NCI-H226 (cell line): ENCODE measurements at regions not wholly inside any gene's neighbourhood (a gene's known extent, or its start where the extent isn't known, plus 50 kb on each side); places are given as distances from the start of the nearest gene placed in this dataset.
"Not testable (repeated sequence)": the region's sequence is repeated elsewhere in the genome, so short reads cannot be mapped to it uniquely, and the experiment has no call there.

ENCODE experiments used
- DNase-seq: peaks from one replicate; pipeline ENCODE4 v3.0.0-alpha.2; 2015

DNA sequence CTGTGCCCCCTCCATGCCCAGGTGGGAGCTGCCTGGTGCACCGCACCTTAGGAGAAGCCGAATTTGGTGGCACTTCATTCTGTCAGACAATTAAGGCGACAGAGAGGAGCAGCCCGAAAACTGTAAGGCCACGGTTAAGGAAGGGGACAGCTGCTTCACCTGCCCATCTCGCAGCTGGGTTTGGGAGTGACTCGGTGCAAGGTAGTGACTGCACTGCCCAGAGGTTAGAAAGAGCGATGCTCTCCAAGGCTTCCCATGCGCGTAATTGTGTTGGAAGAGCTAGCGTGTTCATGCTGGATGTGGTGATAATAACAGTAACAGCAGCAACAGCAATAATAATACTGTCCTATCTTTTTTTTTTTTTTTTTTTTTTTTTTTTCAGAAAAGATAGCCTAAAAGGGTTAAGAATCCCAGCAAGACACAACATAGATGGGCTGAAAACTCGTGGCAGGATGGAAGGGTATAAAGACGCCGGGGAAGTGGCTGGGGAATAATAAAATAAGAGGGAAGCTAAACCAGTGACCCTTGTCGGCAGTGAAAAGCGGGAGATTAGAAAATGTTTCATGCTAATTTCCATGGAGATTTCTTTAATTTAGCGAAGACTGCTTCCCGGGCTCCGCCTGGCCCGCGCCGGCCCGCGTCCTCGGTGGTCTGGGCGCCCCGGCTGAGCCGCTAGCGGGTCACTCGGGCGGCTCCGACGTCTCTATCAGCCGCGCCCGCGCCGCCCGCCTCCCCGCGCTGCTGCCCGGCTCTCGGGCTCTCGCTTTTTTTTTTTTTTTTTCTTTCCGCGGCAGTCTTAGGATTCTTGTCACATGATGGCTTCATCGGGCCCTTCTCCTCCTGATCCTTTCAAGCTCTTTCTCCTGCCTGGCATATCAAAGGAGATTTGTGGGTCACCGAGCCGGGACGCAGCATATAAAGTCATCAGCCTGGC is 617.1 kb downstream of the NR2F2 start:
- no peak for DNase-seq

DNA sequence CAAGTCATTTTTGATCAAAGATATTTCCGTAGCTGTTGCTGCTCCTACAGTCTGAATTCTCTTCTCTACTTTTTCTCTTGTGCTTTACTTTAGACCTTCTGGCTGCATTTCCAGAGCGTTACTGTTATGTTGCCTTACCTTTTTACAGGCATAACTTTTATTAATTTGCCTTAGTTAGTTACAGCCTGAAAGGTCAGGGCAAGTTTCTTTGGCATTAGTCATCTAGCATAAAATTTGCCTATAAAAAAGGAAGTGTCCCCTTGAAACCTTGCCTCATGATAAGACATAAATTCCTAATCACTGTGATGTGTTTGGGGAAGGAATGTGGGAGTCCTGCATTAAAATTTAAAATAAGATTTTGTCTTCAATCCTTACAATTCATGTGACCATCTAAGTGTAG is 618.5 kb downstream of the NR2F2 start:
- DNase-seq, result no peak

DNA sequence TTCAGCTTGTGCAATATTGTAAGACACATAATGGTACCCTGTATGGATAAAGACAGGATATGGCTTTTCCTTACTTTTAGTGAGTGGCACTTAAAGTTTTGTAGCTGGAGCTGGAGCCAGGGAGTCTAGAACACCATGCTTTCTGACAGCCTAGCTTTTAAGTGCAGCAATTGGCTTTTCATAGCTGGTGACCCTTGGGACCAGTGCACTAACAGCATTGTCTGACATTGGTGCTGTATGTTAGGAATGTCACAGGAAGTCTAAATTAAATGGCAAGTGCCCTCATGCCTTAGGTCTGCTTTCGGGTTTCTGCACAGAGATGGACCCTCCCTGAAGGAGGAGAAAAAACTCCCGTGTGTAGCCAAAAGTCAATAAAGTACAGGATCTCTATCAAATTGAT is 628.2 kb downstream of the NR2F2 start:
- DNase-seq, result no peak

DNA sequence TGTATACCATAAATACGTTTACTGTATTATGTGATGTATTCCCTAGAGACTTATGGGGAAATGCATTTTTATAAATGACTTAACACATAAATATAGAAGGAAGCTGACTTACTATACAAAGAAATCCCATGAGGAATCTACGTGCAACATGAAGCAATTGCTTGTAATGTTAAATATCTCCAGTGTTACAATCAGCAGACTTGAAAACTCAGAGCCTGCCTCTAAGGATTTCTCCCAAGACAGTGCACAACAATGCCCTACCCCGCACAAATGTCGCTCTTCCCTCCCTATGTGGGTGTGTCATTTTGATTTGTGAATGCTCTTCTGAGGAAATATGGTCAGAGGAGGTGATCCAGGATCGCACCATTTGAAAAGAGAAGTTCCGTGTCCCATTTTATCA is 629.0 kb downstream of the NR2F2 start:
- no peak for DNase-seq

DNA sequence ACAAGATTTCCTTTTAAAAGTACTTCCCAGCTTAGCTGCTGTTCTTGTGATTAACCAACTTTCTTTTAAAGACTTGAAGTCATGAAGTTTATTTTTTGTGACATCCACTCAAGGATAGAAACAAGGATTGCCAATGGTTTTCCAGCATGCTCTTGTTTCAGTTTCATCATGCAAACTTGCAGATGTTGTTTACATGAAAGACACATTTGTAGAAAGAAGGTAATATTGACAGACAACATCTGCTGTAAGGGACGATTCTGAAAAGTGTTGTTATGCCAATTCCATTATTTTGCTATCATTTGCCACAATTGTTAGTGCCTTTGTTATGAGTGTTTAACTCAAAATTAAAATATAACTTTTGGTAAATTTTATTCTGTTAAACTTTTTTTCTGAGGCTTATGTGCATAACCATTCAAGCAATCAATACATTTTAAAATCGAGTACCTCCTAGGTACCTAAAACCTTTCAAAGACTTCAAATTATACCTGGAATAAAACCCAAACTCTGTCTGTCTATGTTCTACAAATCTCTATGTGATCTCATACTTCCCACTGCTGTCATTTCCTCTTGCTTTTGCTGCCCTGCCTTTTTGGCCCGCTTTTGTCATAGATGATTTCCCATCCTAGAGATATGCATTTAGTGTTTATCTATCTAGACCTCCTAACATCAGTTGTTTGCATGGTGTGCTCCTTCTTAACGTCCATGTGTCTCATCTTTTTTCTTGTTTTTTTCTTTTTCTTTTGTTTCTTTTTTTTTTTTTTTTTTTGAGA is 630.4 kb downstream of the NR2F2 start:
- no peak for DNase-seq

DNA sequence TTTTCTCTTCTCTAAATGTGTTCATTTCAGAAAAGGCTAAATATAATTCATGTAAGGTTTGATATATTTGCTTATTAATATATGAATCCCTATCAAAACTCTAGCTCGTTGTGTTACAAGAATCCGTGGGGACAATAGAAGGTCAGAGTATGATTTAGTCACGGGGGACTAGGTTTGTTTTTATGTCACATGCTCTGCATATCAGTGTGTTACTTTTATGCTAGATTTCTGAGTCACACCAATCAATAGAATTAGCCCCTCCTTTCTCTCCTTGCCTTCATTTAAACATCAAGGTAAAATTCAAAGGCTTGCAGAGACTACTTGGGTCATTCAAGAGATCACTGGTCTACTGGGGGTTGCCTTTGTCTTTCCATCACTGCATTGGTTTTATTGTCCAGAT is 636.1 kb downstream of the NR2F2 start:
- DNase-seq, result no peak

DNA sequence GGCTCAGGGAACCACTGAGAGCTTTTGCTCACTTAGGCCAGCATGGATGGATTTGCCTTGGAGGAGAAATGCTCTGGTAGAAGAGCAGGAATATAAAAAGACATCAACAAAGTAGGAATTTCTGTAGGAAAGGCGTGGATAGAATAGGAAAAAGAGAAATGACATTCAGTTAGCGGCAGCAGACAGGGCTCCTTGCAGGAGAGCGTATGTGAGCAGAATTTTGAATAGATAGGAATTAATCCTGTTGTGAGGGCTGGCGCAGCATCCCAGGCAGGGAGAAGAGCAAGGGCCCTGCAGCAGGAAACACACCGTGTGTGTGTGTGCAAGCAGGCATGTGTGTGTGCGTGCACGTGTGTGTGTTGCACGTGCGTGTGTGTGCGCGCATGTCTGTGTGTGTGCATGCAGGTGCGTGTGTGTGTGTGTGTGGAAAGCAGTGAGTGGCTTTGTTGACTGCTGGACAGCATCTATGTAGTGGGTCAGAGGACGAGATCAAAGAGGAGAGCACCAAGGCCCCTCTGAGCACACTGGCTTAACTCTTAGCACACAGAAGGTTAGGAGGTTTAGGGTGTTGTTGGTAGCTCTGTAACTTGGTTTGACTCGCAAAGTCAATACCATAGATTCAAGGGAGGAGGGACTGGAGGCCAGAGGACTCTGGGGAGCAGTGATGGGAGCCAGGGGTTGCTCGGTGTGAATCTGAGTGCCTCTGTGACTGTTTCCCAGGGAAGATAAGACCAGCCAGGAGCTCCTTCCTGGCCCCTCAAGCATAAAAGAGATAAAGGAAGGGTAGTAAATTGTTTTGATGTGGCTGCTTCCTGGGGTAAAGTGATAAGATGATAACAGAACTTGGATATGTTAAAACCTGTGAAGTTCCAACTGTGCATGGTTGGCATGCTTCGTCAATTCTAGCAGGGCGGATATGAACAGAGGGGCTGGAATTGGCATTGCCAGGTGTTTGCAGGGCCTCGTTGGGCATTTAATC is 639.5 kb downstream of the NR2F2 start:
- no peak for DNase-seq

DNA sequence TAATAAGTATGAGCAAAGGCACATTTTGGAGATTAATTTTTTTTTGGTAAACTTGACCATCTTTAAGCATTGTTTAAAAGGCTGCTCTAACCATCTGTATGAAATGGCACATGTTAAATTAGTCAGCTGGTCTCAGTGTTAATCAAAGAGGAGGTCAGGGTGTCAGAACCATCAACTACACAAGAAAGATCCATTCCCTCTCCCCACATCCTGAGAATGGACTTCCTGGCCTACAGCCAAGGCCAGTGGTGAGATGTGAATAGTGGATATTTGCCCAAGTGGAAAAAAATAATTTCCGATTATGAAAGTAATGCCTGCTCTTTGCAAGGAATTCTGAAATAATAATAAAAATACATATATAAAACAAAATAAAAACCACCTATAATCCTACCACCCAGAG is 641.7 kb downstream of the NR2F2 start:
- DNase-seq, result no peak

DNA sequence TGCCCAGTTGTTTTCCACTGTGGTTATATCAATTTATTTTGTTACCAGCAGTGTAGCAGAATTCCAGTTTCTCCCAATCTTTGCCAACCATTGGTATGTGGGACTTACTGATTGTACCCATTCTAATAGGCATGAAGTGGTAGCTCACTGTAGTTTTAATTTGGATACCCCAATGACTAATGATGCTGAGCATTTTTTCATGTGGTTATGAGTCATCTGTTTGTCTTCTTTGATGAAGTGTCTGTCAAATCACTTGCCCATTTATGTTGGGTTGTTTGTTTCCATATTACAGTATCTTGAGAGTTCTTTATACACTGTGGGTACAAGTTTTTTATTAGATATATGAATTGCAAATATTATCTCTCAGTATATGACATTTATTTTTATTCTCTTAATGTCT is 644.3 kb downstream of the NR2F2 start:
- peak; percentile 48 for DNase-seq

DNA sequence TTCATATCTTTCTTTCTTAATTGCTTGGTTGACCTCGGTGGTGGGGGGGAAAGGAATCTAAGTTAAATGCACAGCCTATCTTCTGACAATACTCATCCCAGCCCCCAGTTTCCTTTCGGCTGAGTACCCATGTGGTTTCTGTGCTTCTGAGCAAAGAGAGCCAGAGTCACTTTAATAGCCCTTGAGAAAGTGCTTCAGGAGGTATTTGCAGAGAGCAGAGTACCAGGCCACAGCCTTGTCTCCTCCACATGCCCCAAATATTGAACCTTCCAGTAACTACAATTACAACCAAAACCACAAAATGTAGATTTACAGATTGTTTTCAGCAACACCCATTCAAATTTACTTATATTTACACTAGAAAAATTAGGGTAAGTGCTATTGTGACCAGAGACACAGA is 647.4 kb downstream of the NR2F2 start:
- DNase-seq, result no peak

DNA sequence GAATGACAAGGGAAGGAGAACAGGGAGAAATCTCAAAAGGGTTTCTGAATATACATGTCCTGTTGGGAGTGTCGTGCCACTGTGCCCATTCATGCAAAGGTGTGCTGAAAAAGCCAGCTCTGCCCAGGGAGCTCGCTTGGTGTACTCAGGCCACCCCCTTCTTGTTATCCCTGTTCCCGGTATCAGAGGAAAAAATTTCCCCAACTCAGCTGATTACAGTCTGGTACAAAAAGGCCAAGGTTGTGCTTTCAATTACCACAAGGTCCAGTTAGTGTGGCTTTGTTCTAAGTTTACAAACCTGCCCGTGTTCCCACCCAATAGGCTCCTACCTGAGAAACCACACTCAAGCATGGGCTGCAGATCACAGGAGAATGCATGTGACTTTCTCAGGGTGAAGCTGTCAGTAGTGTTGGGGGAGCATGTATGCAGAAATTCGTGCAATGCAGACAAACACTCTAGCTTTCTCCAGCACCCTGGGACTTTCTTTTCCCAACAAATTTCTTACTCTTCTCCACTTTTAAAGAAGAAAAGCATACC is 648.5 kb downstream of the NR2F2 start:
- DNase-seq, result no peak

DNA sequence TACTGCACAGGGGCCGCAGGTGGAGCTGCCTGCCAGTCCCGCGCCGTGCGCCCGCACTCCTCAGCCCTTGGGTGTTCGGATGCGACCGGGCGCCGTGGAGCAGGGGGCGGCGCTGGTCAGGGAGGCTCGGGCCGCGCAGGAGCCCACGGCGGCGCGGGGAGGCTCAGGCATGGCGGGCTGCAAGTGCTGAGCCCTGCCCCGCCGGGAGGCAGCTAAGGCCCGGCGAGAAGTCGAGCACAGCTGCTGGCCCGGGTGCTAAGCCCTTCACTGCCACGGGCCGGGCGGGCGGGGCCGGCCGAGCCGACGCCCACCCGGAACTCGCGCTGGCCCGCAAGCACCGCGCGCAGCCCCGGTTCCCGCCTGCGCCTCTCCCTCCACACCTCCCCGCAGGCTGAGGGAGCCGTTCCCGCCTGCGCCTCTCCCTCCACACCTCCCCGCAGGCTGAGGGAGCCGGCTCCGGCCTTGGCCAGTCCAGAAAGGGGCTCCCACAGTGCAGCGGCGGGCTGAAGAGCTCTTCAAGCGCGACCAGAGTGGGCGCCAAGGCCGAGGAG is 653.7 kb downstream of the NR2F2 start:
- DNase-seq, result not testable (repeated sequence)

DNA sequence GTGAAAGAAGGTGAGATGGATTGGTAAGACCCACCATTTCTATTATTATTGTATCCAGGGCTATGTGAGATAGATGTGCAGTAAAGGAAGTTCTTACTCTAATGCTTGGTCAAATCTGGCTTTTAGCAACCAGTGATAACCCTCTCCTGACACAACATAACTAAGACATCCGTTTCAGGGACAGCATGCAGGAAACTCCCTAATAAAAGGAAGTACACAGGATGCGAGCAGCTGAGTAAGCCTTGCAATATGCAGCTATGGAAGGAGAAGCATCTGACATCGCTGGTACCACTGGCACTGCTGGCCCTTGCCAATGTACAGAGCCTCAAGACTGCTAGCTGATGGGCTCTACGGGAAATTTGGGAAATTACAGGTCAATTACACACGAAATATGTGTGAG is 662.3 kb downstream of the NR2F2 start:
- peak; percentile 22 for DNase-seq

DNA sequence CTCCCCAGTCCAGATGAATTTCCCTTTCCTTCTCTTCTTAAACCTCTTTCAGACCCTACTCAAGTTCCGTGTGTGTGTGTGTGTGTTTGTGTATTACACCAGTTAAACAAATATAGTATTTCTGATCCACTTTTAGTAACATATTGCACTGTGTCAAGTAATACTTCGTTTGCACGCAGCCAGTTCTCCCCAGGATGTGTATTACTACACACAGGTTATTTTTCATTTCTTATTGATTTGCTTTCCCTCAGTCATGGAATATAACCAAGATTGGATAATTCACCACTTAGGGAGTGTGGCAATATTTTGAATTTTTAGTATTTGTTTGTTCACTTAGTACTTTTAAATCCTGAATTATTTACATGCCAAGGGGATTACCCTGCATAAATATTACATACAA is 667.0 kb downstream of the NR2F2 start:
- no peak for DNase-seq

DNA sequence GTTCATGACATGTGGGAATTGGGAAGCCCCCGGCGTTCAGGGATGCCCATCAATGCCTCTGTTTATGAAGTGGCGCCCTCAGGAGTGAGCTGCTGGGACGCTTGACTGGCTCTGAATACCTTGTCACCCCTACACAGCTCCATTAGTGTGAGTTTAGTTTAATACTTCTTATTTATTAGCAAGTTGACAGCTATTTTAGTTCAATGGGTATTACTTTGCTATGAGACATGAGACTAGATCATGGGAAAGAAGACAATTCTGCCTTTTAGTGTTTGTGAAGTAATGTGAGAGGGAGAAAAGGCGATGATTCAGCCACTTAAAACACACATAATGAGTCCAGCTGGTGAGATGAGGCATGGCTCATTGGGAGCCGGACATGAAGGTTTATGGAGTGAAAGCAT is 678.5 kb downstream of the NR2F2 start:
- no peak for DNase-seq

DNA sequence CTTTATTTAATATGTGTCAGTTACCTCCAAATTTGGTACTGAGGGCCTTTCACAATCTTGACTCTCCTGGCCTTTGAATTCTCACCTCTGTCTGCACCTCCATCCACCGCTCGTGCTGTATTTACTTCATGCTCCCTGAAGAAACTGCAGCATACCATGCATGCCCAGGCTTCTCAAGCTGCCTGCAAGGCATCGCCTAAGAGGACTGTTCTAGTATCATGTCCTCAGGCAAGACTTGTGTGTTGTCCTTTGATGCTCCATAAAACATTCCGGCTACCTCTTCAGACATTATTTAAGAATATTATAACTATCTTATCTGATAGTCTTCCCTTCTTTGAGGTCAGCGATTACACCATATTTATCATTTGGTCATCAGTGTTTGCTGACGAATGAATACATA is 682.5 kb downstream of the NR2F2 start:
- DNase-seq, result no peak

DNA sequence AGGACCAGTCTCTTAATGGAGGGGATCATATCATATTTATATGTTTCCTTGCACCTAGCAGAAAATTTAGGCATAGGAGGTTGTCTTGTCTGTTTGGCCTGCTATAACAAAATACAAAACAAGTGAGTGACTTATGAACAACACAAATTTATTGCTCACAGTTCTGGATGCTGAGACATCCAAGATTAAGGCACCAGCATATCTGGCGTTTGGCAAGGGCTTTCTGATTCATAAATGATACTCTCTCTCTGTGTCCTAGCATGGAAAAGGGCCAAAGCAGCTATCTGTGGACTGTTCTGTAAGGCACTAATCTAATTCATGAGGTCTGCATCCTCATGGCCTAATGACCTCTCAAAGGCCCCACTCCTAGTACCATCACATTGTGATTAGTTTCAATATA is 683.0 kb downstream of the NR2F2 start:
- no peak for DNase-seq

DNA sequence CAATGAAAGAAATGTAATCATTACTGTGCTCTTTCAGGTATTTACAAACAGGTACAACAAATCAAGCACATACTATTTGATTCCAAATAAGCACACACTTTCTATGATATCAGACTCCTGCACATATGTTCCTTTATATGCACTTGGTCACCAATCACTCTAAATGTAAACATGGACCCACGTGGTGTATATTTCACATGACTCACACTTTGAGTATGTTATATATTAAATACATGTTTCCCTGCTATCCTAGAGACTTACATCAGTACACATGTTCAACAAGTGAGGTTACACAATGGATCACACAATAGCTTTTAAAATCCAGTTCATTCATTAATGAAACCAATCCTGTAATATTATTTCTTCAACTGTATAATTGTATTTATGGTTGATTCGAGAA is 683.5 kb downstream of the NR2F2 start:
- no peak for DNase-seq

DNA sequence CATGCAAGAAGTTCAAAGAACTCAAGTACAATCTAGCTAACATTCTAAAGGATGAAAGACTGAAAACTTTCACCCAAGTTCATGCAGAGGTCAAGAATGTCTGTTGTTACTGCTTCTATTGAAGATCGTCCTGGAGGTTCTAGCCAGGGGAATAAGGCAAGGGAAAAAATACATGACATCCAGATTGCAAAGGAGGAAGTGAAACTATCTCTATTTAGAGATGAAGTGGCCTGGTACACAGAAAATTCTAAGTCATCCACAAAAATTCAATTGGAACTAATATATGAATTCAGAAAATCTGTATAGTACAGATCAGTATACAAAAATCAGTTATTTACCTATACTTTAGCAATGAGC is 693.0 kb downstream of the NR2F2 start:
- peak; percentile 21 for DNase-seq

DNA sequence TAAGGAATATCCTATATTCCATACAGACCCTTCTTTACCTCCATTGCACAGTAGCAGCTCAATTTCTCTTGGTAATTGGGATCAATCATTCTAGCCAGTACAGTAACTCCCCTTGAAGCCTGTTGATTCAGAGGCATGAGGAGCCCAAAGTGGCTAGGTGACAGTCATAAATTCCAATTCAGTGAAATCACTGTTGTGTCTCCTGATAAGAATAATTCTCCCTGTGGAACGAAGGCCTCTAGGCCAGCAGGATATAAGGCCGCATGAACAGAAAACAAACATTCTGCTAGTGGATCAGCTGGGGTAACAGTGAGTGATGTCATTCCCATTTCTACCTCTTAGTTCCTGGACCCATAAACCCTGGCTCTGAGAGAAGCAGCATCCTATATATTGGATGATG is 696.3 kb downstream of the NR2F2 start:
- DNase-seq, result no peak

DNA sequence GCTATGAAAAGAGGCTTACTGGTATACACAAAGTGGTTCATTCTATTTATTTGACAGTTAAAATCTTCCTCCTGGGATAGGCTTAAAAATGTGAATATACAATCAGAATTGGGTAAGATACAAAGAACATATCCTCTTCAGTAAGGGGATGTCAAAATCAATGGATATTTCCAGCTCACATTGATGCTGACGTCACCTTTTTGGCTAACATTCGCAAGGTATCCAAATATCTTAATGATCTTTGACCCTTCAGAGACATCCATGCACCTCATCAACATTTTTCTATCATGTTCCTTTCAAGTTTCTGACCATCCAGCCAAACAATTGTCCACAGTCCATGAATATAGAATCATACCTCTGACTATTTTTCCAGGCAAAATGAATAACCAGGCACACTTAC is 697.3 kb downstream of the NR2F2 start:
- no peak for DNase-seq

DNA sequence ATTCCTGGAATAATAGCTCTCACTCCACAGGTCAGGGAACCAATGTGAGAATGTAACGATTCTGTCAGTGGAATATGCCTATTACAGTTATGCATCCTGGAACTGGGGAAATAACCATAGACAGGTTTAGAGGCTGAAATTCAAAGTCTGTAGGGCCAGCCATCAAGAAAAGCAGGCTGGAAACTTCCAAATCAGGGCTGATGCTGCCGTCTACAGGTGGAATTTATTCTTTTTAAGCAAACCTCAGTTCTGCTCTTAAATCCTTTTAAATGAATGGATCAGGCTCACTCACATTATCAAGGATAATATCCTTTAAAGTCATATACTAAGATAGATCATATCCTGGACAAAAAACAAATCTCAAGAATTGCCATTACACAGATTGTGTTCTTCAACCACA is 699.8 kb downstream of the NR2F2 start:
- no peak for DNase-seq

DNA sequence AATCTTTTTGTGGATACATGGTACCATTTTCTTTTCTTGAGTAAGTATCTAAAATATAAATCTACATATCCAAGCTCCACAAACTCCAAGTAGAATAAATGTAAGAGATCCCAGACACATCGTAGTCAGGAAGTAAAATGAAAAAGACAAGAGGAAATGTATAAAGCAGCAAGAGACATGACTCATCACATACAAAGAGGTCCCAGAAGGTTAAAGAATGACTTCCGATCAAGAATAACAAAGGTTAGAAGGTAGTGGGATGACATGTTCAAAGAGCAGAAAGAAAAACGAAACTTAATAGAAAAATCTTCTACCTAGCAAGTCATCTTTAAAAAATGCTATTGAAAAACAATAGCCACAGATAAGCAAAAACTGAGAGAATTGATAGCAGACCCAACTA is 705.8 kb downstream of the NR2F2 start:
- no peak for DNase-seq
